ENCODE measurements at regions not wholly inside any gene's neighbourhood (a gene's known extent, or its start where the extent isn't known, plus 50 kb on each side); places are given as distances from the start of the nearest gene placed in this dataset.
"Not testable (repeated sequence)": the region's sequence is repeated elsewhere in the genome, so short reads cannot be mapped to it uniquely, and the experiment has no call there.

- intact Hi-C loops (cut with DNase I): no loop called here
- no peaks in the 10 kb centered on the region for H3K36me3 ChIP-seq
- TF ChIP-seq, protein P1, sequence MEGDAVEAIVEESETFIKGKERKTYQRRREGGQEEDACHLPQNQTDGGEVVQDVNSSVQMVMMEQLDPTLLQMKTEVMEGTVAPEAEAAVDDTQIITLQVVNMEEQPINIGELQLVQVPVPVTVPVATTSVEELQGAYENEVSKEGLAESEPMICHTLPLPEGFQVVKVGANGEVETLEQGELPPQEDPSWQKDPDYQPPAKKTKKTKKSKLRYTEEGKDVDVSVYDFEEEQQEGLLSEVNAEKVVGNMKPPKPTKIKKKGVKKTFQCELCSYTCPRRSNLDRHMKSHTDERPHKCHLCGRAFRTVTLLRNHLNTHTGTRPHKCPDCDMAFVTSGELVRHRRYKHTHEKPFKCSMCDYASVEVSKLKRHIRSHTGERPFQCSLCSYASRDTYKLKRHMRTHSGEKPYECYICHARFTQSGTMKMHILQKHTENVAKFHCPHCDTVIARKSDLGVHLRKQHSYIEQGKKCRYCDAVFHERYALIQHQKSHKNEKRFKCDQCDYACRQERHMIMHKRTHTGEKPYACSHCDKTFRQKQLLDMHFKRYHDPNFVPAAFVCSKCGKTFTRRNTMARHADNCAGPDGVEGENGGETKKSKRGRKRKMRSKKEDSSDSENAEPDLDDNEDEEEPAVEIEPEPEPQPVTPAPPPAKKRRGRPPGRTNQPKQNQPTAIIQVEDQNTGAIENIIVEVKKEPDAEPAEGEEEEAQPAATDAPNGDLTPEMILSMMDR (IDR thresholded peaks at IDR 0.05): no peak
Measured at GRCh38 chrX:85808217-85808616, 239.1 kb downstream of the CHM start.

GRCh38 chrX:85772391-85772790, 275.0 kb downstream of the CHM start:
- H3K9me3 ChIP-seq; DNase-seq; H3K27ac ChIP-seq; H3K4me3 ChIP-seq; H3K36me3 ChIP-seq; H3K9ac ChIP-seq (ENCODE audit: low read depth in 2 of 2, low read length in 2 of 2); intact Hi-C loops (cut with DNase I); H3K27me3 ChIP-seq; H3K4me1 ChIP-seq: not testable (repeated sequence)

More at GRCh38 chrX:85808217-85808616, 239.1 kb downstream of the CHM start:
- no peak for DNase-seq
- Histone ChIP-seq H3K4me1 (no peaks in the 10 kb centered on the region), H3K9me3 (no peaks in the 10 kb centered on the region), H3K27me3 (no peaks in the 10 kb centered on the region), H3K27ac (no peak overlapping the region), H3K4me3 (no peak overlapping the region), H3K9ac (ENCODE audit: low read depth in 2 of 2, low read length in 2 of 2) (no peak overlapping the region)

- no peak for DNase-seq
- Histone ChIP-seq H3K9me3 (no peaks in the 10 kb centered on the region), H3K27ac (no peak overlapping the region), H3K36me3 (no peaks in the 10 kb centered on the region), H3K27me3 (no peaks in the 10 kb centered on the region), H3K4me1 (no peaks in the 10 kb centered on the region), H3K4me3 (no peak overlapping the region), H3K9ac (ENCODE audit: low read depth in 2 of 2, low read length in 2 of 2) (no peak overlapping the region)
- intact Hi-C loops (cut with DNase I): no loop called here
- TF ChIP-seq, protein P1 (IDR thresholded peaks at IDR 0.05): no peak
Measured at GRCh38 chrX:85765651-85766050, 281.7 kb downstream of the CHM start.

DNA sequence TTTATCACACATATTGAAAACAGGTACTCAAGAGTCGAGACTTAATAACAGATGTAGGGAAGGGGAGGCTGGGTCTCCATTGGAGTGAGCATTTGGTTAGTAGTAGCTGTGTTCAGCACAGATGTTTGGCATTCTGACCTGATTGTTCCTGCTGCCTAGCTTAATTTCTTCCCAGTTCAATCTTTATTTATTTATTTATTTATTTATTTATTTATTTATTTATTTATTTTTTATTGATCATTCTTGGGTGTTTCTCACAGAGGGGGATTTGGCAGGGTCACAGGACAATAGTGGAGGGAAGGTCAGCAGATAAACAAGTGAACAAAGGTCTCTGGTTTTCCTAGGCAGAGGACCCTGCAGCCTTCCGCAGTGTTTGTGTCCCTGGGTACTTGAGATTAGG, 324.3 kb downstream of the CHM start:
- H3K27me3 ChIP-seq; H3K36me3 ChIP-seq; H3K4me3 ChIP-seq; H3K9me3 ChIP-seq; DNase-seq; intact Hi-C loops (cut with DNase I); H3K27ac ChIP-seq; H3K9ac ChIP-seq (ENCODE audit: low read depth in 2 of 2, low read length in 2 of 2); H3K4me1 ChIP-seq: not testable (repeated sequence)

DNA sequence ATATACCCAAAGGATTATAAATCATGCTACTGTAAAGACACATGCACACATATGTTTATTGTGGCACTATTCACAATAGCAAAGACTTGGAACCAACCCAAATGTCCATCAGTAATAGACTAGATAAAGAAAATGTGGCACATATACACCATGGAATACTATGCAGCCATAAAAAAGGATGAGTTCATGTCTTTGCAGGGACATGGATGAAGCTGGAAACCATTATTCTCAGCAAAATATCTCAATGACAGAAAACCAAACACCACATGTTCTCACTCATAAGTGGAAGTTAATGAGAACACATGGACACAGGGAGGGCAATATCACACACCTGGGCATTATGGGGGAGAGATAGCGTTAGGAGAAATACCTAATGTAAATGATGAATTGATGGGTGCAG, 323.8 kb upstream of the POF1B start:
- intact Hi-C loops (cut with DNase I); H3K27me3 ChIP-seq; H3K27ac ChIP-seq; H3K9me3 ChIP-seq; DNase-seq; H3K4me1 ChIP-seq; H3K9ac ChIP-seq (ENCODE audit: low read depth in 2 of 2, low read length in 2 of 2); H3K4me3 ChIP-seq; H3K36me3 ChIP-seq: not testable (repeated sequence)

DNA sequence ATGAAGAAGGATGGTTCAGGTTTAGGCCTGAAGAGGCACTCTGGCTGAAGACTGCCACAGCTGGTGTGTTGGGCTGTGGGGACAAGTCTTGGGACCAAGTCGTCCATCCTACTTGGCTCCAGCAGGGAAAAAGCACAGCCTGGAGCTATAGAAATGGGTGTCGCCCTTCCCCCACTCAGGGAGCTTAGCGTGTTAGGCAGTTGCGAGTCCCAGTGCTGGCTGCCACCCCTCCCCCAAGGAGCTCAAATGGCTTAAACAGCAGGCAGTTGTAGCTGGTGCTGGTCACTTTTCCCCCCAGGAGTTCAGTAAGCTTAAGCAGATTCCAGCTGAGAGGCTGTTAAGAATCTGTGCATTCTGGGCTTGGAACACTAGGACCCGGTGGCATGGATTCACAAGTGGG, 319.5 kb upstream of the POF1B start:
- H3K36me3 ChIP-seq: no peaks in the 10 kb centered on the region
- H3K27ac ChIP-seq: no peak overlapping the region
- no peaks in the 10 kb centered on the region for H3K9me3 ChIP-seq
- H3K9ac ChIP-seq (ENCODE audit: low read depth in 2 of 2, low read length in 2 of 2): no peak overlapping the region
- H3K4me3 ChIP-seq: no peak overlapping the region
- no peaks in the 10 kb centered on the region for H3K4me1 ChIP-seq
- TF ChIP-seq, protein P1 (IDR thresholded peaks at IDR 0.05): no peak
- no peak for DNase-seq
- no peaks in the 10 kb centered on the region for H3K27me3 ChIP-seq
- intact Hi-C loops (cut with DNase I): no loop called here

DNA sequence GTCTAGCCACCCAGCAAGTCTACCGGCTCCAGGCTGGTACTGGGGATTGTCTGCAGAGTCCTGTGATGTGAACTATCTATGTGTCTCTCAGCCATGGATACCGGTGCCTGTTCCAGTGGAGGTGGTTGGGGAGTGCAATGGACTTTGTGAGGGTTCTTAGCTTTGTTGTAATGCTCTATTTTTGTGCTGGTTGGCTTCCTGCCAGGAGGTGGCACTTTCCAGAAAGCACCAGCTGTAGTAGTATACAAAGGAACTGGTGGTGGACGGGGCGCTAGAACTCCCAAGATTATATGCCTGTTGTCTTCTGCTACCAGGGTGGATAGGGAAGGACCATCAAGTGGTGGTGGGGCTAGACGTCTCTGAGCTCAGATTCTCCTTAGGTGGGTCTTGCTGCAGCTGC, 306.4 kb upstream of the POF1B start:
- Histone ChIP-seq H3K36me3 (no peaks in the 10 kb centered on the region), H3K4me3 (no peak overlapping the region), H3K27me3 (no peaks in the 10 kb centered on the region), H3K4me1 (no peaks in the 10 kb centered on the region), H3K9ac (ENCODE audit: low read depth in 2 of 2, low read length in 2 of 2) (no peak overlapping the region), H3K9me3 (no peaks in the 10 kb centered on the region), H3K27ac (no peak overlapping the region)
- intact Hi-C loops (cut with DNase I): no loop called here
- TF ChIP-seq, protein P1 (IDR thresholded peaks at IDR 0.05): no peak
- no peak for DNase-seq
